A673 (cell line): ENCODE measurements at regions not wholly inside any gene's neighbourhood (a gene's known extent, or its start where the extent isn't known, plus 50 kb on each side); places are given as distances from the start of the nearest gene placed in this dataset.

Source experiments
- BruUV-seq: library from RNA; stranded (reverse); fragments of 400-500 nt; replicated peaks from 2 replicates; lab custom pipeline; 2021; lab: Mats Ljungman, UMichigan
- CTCF ChIA-PET: fragments of 300-600 bp; sonication (Branson Sonifier 250); formaldehyde crosslinking; loops from one replicate; lab custom pipeline; 2022; ENCODE audit warnings: antibody characterized with exemption; lab: Charles Lee
- POLR2A ChIA-PET: fragments of 300-600 bp; sonication (Branson Sonifier 250); formaldehyde crosslinking; loops from one replicate; lab custom pipeline; 2022; ENCODE audit warnings: antibody characterized with exemption; ENCODE audit not compliant: low non-redundant PET; lab: Charles Lee
- DNase-seq: peaks from one replicate; pipeline ENCODE4 v3.0.0-alpha.2; 2015; ENCODE audit warnings: low spot score
- H3K27ac ChIP-seq: fragments of 200-600 bp; sonication (generic); 2 replicates; pipeline ENCODE4 v1.5.1; 2016; ENCODE audit warnings: mixed run types, low read depth, mild to moderate bottlenecking, mixed read lengths, antibody characterized with exemption, low read length; ENCODE audit not compliant: poor library complexity, severe bottlenecking
- H3K27me3 ChIP-seq: fragments of 200-600 bp; sonication (generic); replicated peaks from 2 replicates; pipeline ENCODE4 v1.6.1; 2017; ENCODE audit warnings: mixed run types, low read depth, mild to moderate bottlenecking, mixed read lengths, antibody characterized with exemption, low read length; ENCODE audit not compliant: insufficient read depth, poor library complexity
- H3K36me3 ChIP-seq: fragments of 200-600 bp; sonication (generic); 2 replicates; pipeline ENCODE4 v1.6.1; 2016; ENCODE audit warnings: mixed run types, mild to moderate bottlenecking, mixed read lengths, antibody characterized with exemption, low read length; ENCODE audit not compliant: insufficient read depth, poor library complexity, severe bottlenecking
- H3K4me1 ChIP-seq: fragments of 200-600 bp; sonication (generic); 2 replicates; pipeline ENCODE4 v1.6.1; 2017; ENCODE audit warnings: mixed run types, mild to moderate bottlenecking, mixed read lengths, antibody characterized with exemption, low read length; ENCODE audit not compliant: insufficient read depth, poor library complexity, severe bottlenecking
- H3K4me3 ChIP-seq: fragments of 200-600 bp; sonication (generic); 2 replicates; pipeline ENCODE4 v1.5.1; 2016; ENCODE audit warnings: low read depth, mixed run types, mild to moderate bottlenecking, mixed read lengths, low read length; ENCODE audit not compliant: poor library complexity, severe bottlenecking
- H3K9me3 ChIP-seq: fragments of 200-600 bp; sonication (generic); 2 replicates; pipeline ENCODE4 v1.6.1; 2016; ENCODE audit warnings: mixed run types, low read depth, mild to moderate bottlenecking, mixed read lengths, antibody characterized with exemption, low read length; ENCODE audit not compliant: poor library complexity, severe bottlenecking
- CTCF ChIP-seq: fragments of 300-800, 200-600 bp; sonication (generic); conservative IDR thresholded peaks from 2 replicates; pipeline ENCODE4 v1.5.1; 2017; ENCODE audit warnings: low read depth, mild to moderate bottlenecking, antibody characterized with exemption, low read length, moderate library complexity, mixed read lengths
- EZH2 ChIP-seq: fragments of 200-600 bp; sonication (generic); IDR thresholded peaks from 2 replicates; pipeline ENCODE4 v1.6.1; 2017; ENCODE audit warnings: borderline replicate concordance, low read depth, mild to moderate bottlenecking, mixed read lengths, antibody characterized with exemption, low read length; ENCODE audit not compliant: poor library complexity, severe bottlenecking
- intact Hi-C: fragments of 100-400 bp; cut with micrococcal nuclease; formaldehyde crosslinking; loops from one replicate; pipeline ENCODE4 v1.10.0; 2022; ENCODE audit not compliant: unreplicated experiment

GRCh38 chr5:161096581-161096980 is 244.6 kb upstream of the ATP10B start:
- intact Hi-C loops: no loop called here
- ChIA-PET POLR2A (no interaction called here), CTCF (no interaction called here)
- Histone ChIP-seq H3K36me3 (no peaks in the 10 kb centered on the region), H3K27ac (no peak overlapping the region), H3K27me3 (peaks cover 4% of the 10 kb centered on the region), H3K4me3 (no peak overlapping the region), H3K4me1 (no peaks in the 10 kb centered on the region), H3K9me3 (no peaks in the 10 kb centered on the region)
- TF ChIP-seq CTCF: no peak
- no peak for TF ChIP-seq EZH2
- DNase-seq: no peak
- BruUV-seq: no TSS peak

GRCh38 chr5:161095953-161096352 is 243.9 kb upstream of the ATP10B start:
- BruUV-seq: no TSS peak
- intact Hi-C loops: no loop called here
- DNase-seq: no peak
- Histone ChIP-seq H3K27ac (no peak overlapping the region), H3K27me3 (peaks cover 4% of the 10 kb centered on the region), H3K4me3 (no peak overlapping the region), H3K36me3 (no peaks in the 10 kb centered on the region), H3K9me3 (no peaks in the 10 kb centered on the region), H3K4me1 (no peaks in the 10 kb centered on the region)
- CTCF ChIA-PET: no interaction called here
- POLR2A ChIA-PET: no interaction called here
- TF ChIP-seq CTCF (no peak), EZH2 (no peak)

GRCh38 chr5:161094411-161094810 is 242.4 kb upstream of the ATP10B start:
- intact Hi-C loops: no loop called here
- no peaks in the 10 kb centered on the region for H3K36me3 ChIP-seq
- no peak for DNase-seq
- no peaks in the 10 kb centered on the region for H3K4me1 ChIP-seq
- CTCF ChIA-PET: no interaction called here
- BruUV-seq: no TSS peak
- H3K27ac ChIP-seq: no peak overlapping the region
- POLR2A ChIA-PET: interaction anchor here (0.6 kb wide), 1 partner anchor 62 kb away, joined by 3 read pairs; no protein-coding TSS in a partner anchor
- TF ChIP-seq CTCF (no peak), EZH2 (no peak)
- H3K4me3 ChIP-seq: no peak overlapping the region
- peaks cover 4% of the 10 kb centered on the region for H3K27me3 ChIP-seq
- no peaks in the 10 kb centered on the region for H3K9me3 ChIP-seq
